ENCODE measurements at regions not wholly inside any gene's neighbourhood (a gene's known extent, or its start where the extent isn't known, plus 50 kb on each side); places are given as distances from the start of the nearest gene placed in this dataset.

- Mint-ChIP-seq H3K9me3 (no peaks in the 10 kb centered on the region), H3K4me1 (ENCODE audit: low read depth) (no peaks in the 10 kb centered on the region), H3K27me3 (ENCODE audit: low read depth) (no peaks in the 10 kb centered on the region), H3K4me3 (no peak overlapping the region), H3K36me3 (ENCODE audit: low read depth) (no peaks in the 10 kb centered on the region), H3K27ac (no peak overlapping the region)
- no peak for DNase-seq
- CTCF ChIA-PET = no interaction called here
- intact Hi-C loops (cut with micrococcal nuclease) = no loop called here
Measured at GRCh38 chr16:59733321-59733720, 999.2 kb upstream of the GOT2 start.

DNA sequence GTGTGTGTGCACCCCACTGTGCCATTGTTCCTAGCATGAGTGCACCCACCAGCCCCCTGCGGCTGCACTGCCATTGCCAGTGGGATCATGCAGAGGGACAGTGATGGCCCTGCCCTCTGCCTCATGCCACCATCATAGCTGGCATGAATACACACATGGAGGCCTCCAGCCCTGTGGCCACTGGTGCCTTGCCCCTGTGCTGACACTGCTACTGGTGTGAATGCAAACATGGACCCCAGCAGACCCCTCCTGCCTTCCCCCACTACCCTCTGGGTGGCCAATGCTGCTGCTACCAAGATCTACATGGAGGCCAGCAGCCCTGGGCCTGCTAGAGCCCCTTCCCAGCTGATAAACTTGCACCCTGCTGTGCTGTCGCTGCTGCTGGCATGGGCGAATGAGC is 995.5 kb upstream of the GOT2 start:
- Mint-ChIP-seq H3K36me3 (ENCODE audit: low read depth) (no peaks in the 10 kb centered on the region), H3K27ac (no peak overlapping the region), H3K4me1 (ENCODE audit: low read depth) (no peaks in the 10 kb centered on the region), H3K27me3 (ENCODE audit: low read depth) (no peaks in the 10 kb centered on the region), H3K4me3 (no peak overlapping the region), H3K9me3 (peaks cover 3% of the 10 kb centered on the region)
- DNase-seq = no peak
- intact Hi-C loops (cut with micrococcal nuclease) = no loop called here
- CTCF ChIA-PET = no interaction called here

GRCh38 chr16:59719121-59719520 is 985.0 kb upstream of the GOT2 start:
- Mint-ChIP-seq H3K9me3 (no peaks in the 10 kb centered on the region), H3K27me3 (ENCODE audit: low read depth) (no peaks in the 10 kb centered on the region), H3K4me1 (ENCODE audit: low read depth) (no peaks in the 10 kb centered on the region), H3K4me3 (no peak overlapping the region), H3K27ac (no peak overlapping the region), H3K36me3 (ENCODE audit: low read depth) (no peaks in the 10 kb centered on the region)
- CTCF ChIA-PET = no interaction called here
- intact Hi-C loops (cut with micrococcal nuclease) = no loop called here
- DNase-seq = no peak

- Mint-ChIP-seq H3K4me1 (ENCODE audit: low read depth) (no peaks in the 10 kb centered on the region), H3K27ac (no peak overlapping the region), H3K4me3 (no peak overlapping the region), H3K36me3 (ENCODE audit: low read depth) (no peaks in the 10 kb centered on the region), H3K27me3 (ENCODE audit: low read depth) (no peaks in the 10 kb centered on the region), H3K9me3 (no peaks in the 10 kb centered on the region)
- DNase-seq = no peak
- CTCF ChIA-PET = no interaction called here
- intact Hi-C loops (cut with micrococcal nuclease) = no loop called here
Measured at GRCh38 chr16:59707436-59708226, 973.5 kb upstream of the GOT2 start.

DNA sequence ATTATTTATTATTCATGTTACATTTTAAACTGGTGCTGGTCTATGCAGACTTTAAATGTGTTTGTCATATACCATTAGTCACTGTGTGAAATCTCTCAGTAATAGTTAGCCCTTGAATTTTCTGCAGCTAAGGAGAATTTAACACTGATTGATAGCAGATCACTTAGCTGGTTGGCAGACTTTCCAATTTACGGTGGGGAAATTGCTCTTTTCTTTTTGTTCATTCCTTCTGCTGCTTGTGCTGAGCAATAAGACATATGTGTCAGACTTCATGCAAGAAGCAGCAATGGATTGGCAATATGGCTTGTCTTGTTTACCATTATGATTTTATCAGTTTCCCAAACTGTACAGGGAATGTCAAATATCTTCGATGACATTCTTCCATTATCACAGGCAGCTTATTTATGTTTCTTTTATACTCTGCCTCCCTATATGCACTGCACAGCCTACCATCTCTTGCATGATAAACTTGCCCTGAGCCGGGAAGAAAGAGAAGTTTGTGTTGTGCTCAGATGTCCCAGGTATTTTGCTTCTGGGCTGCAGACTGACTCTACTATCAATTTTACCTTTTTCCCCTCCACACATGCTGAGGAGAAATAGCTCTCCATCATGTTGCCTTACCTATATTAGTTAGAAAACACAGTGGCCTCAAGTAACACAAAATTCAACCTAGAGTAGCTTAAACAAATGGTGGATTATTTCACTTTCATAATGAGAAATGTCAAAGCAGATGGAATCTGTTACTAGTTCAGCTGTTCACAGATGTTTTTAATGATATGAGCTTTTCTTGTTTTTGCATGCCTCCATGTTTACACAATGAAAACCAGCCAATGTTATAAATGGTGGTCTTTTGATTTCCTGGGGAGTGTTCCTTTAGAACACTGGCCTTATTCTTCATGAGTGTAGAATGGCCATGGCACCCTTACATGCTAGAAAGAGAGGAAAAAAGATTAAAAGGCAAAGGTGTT is 968.1 kb upstream of the GOT2 start:
- Mint-ChIP-seq H3K27me3 (ENCODE audit: low read depth) (no peaks in the 10 kb centered on the region), H3K4me1 (ENCODE audit: low read depth) (no peaks in the 10 kb centered on the region), H3K36me3 (ENCODE audit: low read depth) (no peaks in the 10 kb centered on the region), H3K4me3 (no peak overlapping the region), H3K9me3 (peaks cover 2% of the 10 kb centered on the region), H3K27ac (no peak overlapping the region)
- no peak for DNase-seq
- CTCF ChIA-PET = no interaction called here
- intact Hi-C loops (cut with micrococcal nuclease) = no loop called here

- Mint-ChIP-seq H3K4me3 (no peak overlapping the region), H3K27me3 (ENCODE audit: low read depth) (no peaks in the 10 kb centered on the region), H3K9me3 (peaks cover 5% of the 10 kb centered on the region), H3K4me1 (ENCODE audit: low read depth) (no peaks in the 10 kb centered on the region), H3K36me3 (ENCODE audit: low read depth) (no peaks in the 10 kb centered on the region), H3K27ac (no peak overlapping the region)
- CTCF ChIA-PET = interaction anchor here (0.6 kb wide), 1 partner anchor 538 kb away, joined by 3 read pairs; no protein-coding TSS in a partner anchor
- DNase-seq = no peak
- intact Hi-C loops (cut with micrococcal nuclease) = no loop called here
Measured at GRCh38 chr16:59699786-59700185, 965.7 kb upstream of the GOT2 start.

DNA sequence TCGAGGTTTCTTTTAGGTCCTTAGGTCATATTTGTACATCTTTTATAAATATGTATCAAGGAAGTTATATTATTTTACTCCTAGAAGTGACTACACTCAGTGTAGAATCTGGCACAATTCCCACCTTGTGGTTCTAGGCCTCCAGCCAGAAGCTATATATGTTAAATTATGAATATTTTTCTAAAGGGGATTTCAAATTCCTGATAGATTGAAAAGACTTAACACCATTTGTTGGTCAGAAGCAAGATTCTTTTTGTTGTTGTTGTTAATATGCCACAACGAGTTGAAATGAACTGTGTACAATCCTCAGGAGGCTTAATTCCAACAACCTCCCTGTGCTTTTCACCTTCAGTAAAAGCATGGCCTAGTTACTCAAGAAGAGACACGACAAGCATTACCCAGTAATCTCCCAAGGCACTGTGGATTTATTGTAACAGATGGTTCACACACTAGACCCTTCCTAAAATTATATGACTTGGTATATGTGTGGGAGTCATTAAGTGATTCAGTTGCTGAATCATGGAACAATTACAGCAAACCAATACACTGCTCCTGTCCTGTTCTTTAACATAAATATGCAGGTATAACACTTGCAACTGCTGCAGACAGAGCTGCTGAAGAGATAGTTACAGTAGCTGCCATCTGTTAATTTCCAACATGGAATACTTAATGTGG is 964.4 kb upstream of the GOT2 start:
- no peaks in the 10 kb centered on the region for H3K4me1 Mint-ChIP-seq (ENCODE audit: low read depth)
- no peaks in the 10 kb centered on the region for H3K36me3 Mint-ChIP-seq (ENCODE audit: low read depth)
- H3K9me3 Mint-ChIP-seq = peaks cover 5% of the 10 kb centered on the region
- no peaks in the 10 kb centered on the region for H3K27me3 Mint-ChIP-seq (ENCODE audit: low read depth)
- no peak for DNase-seq
- CTCF ChIA-PET = no interaction called here
- no peak overlapping the region for H3K4me3 Mint-ChIP-seq
- no peak overlapping the region for H3K27ac Mint-ChIP-seq
- intact Hi-C loops (cut with micrococcal nuclease) = no loop called here

- H3K36me3 Mint-ChIP-seq (ENCODE audit: low read depth) = no peaks in the 10 kb centered on the region
- no peak overlapping the region for H3K27ac Mint-ChIP-seq
Measured at GRCh38 chr16:59697761-59698160, 963.6 kb upstream of the GOT2 start.

DNA sequence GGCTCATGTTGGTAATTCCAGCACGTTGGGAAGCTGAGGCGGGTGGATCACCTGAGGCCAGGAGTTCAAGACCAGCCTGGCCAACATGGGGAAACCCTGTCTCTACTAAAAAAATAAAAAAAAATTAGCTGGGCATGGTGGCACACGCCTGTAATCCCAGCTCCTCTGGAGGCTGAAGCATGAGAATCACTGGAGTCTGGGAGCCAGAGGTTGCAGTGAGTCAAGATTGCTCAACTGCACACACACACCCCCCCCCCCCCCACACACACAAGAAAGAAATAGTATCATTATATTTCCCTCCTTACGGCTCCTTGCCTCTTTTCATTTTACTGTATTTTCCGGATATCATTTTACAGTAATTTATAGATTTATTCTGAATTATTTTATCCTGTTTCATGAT is 963.1 kb upstream of the GOT2 start:
- CTCF ChIA-PET = no interaction called here
- Mint-ChIP-seq H3K4me3 (no peak overlapping the region), H3K27ac (no peak overlapping the region)

More at GRCh38 chr16:59697761-59698160, 963.6 kb upstream of the GOT2 start:
- H3K27me3 Mint-ChIP-seq (ENCODE audit: low read depth) = no peaks in the 10 kb centered on the region
- H3K4me1 Mint-ChIP-seq (ENCODE audit: low read depth) = no peaks in the 10 kb centered on the region
- intact Hi-C loops (cut with micrococcal nuclease) = no loop called here
- no peak overlapping the region for H3K4me3 Mint-ChIP-seq
- H3K9me3 Mint-ChIP-seq = peaks cover 5% of the 10 kb centered on the region
- no peak for DNase-seq
- CTCF ChIA-PET = no interaction called here

DNA sequence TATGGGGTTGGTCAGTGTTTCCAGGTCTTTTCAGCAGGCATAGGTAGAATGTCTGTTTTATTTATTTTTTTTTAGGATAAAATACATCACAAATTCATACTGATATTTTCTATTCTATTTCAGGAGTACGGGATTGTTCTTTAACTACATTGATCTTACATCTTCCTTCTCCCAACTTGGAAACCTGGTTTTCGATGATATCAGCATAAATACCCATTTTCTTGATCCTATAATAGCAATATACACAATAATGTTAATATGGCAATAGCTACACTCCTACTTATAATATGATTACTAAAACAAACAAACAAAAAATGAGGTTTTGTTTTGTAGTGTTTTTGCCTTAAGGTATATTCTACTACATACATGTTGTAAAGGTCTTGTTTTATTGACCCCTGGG is 962.4 kb upstream of the GOT2 start:
- no peaks in the 10 kb centered on the region for H3K27me3 Mint-ChIP-seq (ENCODE audit: low read depth)
- intact Hi-C loops (cut with micrococcal nuclease) = no loop called here
- CTCF ChIA-PET = no interaction called here
- DNase-seq = no peak
- no peak overlapping the region for H3K27ac Mint-ChIP-seq
- no peaks in the 10 kb centered on the region for H3K36me3 Mint-ChIP-seq (ENCODE audit: low read depth)
- no peak overlapping the region for H3K4me3 Mint-ChIP-seq
- peaks cover 5% of the 10 kb centered on the region for H3K9me3 Mint-ChIP-seq
- H3K4me1 Mint-ChIP-seq (ENCODE audit: low read depth) = no peaks in the 10 kb centered on the region

More for the DNA sequence above, 963.1 kb upstream of the GOT2 start:
- intact Hi-C loops (cut with micrococcal nuclease) = no loop called here
- Mint-ChIP-seq H3K9me3 (peaks cover 5% of the 10 kb centered on the region), H3K36me3 (ENCODE audit: low read depth) (no peaks in the 10 kb centered on the region), H3K27me3 (ENCODE audit: low read depth) (no peaks in the 10 kb centered on the region), H3K4me1 (ENCODE audit: low read depth) (no peaks in the 10 kb centered on the region)
- DNase-seq = no peak

DNA sequence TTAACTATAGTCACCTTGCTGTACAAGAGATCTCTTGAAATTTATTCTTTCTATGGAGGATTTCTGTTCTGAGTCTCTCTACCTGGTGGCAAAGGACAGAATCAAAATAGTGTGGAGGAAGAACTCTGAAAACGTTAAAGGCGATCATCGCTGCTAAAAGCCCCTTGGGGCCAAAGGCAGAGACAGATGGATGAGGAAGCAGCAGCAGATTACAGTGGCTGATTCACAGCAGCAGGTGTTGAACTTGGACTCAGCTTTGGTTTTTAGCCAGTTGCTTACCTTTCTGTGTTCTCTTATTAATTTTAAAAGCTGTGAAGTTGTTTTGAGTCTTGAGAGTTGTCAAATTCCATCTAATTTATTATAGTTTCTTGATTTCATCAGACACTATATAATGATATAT is 956.1 kb upstream of the GOT2 start:
- H3K36me3 Mint-ChIP-seq (ENCODE audit: low read depth) = no peaks in the 10 kb centered on the region
- no peak for DNase-seq
- intact Hi-C loops (cut with micrococcal nuclease) = no loop called here
- H3K4me1 Mint-ChIP-seq (ENCODE audit: low read depth) = no peaks in the 10 kb centered on the region
- CTCF ChIA-PET = no interaction called here
- H3K27me3 Mint-ChIP-seq (ENCODE audit: low read depth) = no peaks in the 10 kb centered on the region
- no peak overlapping the region for H3K4me3 Mint-ChIP-seq
- H3K27ac Mint-ChIP-seq = no peak overlapping the region
- peaks cover 11% of the 10 kb centered on the region for H3K9me3 Mint-ChIP-seq

DNA sequence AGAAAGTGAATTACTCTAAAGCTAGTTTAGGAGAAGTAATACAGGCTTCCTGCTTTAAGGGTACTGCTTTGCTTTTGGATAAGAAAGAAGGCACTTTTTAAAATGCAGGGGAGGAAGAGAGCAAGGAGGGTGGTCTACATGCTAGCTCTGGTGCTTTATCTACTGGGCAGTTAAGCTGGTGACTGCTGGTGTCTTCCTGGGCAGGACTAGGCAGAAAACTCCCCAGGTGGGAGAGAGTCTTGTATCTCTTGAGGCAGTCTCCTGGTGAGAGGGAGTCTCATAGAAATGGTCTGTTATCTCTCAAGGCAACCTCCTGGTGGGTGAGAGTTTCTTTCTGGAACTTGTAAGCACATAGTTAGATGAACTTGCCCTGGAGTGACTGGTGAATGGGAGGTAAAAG is 953.9 kb upstream of the GOT2 start:
- H3K4me3 Mint-ChIP-seq = no peak overlapping the region
- no peak for DNase-seq
- peaks cover 8% of the 10 kb centered on the region for H3K9me3 Mint-ChIP-seq
- no peak overlapping the region for H3K27ac Mint-ChIP-seq
- H3K4me1 Mint-ChIP-seq (ENCODE audit: low read depth) = no peaks in the 10 kb centered on the region
- CTCF ChIA-PET = no interaction called here
- H3K36me3 Mint-ChIP-seq (ENCODE audit: low read depth) = no peaks in the 10 kb centered on the region
- no peaks in the 10 kb centered on the region for H3K27me3 Mint-ChIP-seq (ENCODE audit: low read depth)
- intact Hi-C loops (cut with micrococcal nuclease) = no loop called here
